Activated naive CD4-positive, alpha-beta T cell treated with anti-CD3 and anti-CD28 coated beads for 36 hours (primary cell): ENCODE measurements at regions not wholly inside any gene's neighbourhood (a gene's known extent, or its start where the extent isn't known, plus 50 kb on each side); places are given as distances from the start of the nearest gene placed in this dataset.

ENCODE experiments used
- CTCF ChIA-PET: fragments of 350-600 bp; sonication (Branson Sonifier 250); formaldehyde crosslinking; loops from one replicate; lab custom pipeline; 2021; ENCODE audit warnings: antibody characterized with exemption; lab: Charles Lee
- DNase-seq: peaks from one replicate; pipeline ENCODE4 v3.0.0-alpha.2; 2020
- H3K27ac Mint-ChIP-seq: one replicate; pipeline ENCODE4 v1.8.0; 2021; ENCODE audit warnings: mild to moderate bottlenecking, mixed read lengths
- H3K27me3 Mint-ChIP-seq: one replicate; pipeline ENCODE4 v1.8.0; 2021; ENCODE audit warnings: low read depth, mixed read lengths
- H3K36me3 Mint-ChIP-seq: one replicate; pipeline ENCODE4 v1.8.0; 2021; ENCODE audit warnings: low read depth, mixed read lengths
- H3K4me1 Mint-ChIP-seq: one replicate; pipeline ENCODE4 v1.8.0; 2021; ENCODE audit warnings: low read depth, mixed read lengths
- H3K4me3 Mint-ChIP-seq: one replicate; pipeline ENCODE4 v1.8.0; 2021; ENCODE audit warnings: mild to moderate bottlenecking, moderate library complexity, mixed read lengths
- H3K9me3 Mint-ChIP-seq: one replicate; pipeline ENCODE4 v1.8.0; 2021; ENCODE audit warnings: mixed read lengths
- intact Hi-C: fragments of 100-400 bp; cut with micrococcal nuclease; formaldehyde crosslinking; loops from one replicate; pipeline ENCODE4 v1.15.1; 2023

GRCh38 chr20:57030611-57031600 lies 235.5 kb downstream of the BMP7 start:
- H3K4me1 Mint-ChIP-seq: no peaks in the 10 kb centered on the region
- H3K9me3 Mint-ChIP-seq: no peaks in the 10 kb centered on the region
- H3K4me3 Mint-ChIP-seq: no peak overlapping the region
- CTCF ChIA-PET: no interaction called here
- H3K27me3 Mint-ChIP-seq: peaks cover 28% of the 10 kb centered on the region
- intact Hi-C loops: no loop called here
- no peaks in the 10 kb centered on the region for H3K36me3 Mint-ChIP-seq
- DNase-seq: no peak
- H3K27ac Mint-ChIP-seq: no peak overlapping the region

GRCh38 chr20:57031867-57032355 lies 234.5 kb downstream of the BMP7 start:
- DNase-seq: no peak
- H3K9me3 Mint-ChIP-seq: no peaks in the 10 kb centered on the region
- no peaks in the 10 kb centered on the region for H3K36me3 Mint-ChIP-seq
- intact Hi-C loops: no loop called here
- H3K27ac Mint-ChIP-seq: no peak overlapping the region
- H3K27me3 Mint-ChIP-seq: peaks cover 38% of the 10 kb centered on the region
- CTCF ChIA-PET: no interaction called here
- no peaks in the 10 kb centered on the region for H3K4me1 Mint-ChIP-seq
- H3K4me3 Mint-ChIP-seq: no peak overlapping the region

- Mint-ChIP-seq H3K4me3 (no peak overlapping the region), H3K36me3 (no peaks in the 10 kb centered on the region), H3K9me3 (no peaks in the 10 kb centered on the region), H3K27me3 (peaks cover 39% of the 10 kb centered on the region), H3K4me1 (no peaks in the 10 kb centered on the region), H3K27ac (no peak overlapping the region)
- CTCF ChIA-PET: no interaction called here
- intact Hi-C loops: no loop called here
- no peak for DNase-seq
Observed at GRCh38 chr20:57032847-57033246, 233.6 kb downstream of the BMP7 start.

GRCh38 chr20:57034001-57034400 lies 232.4 kb downstream of the BMP7 start:
- Mint-ChIP-seq H3K27me3 (peaks cover 36% of the 10 kb centered on the region), H3K36me3 (no peaks in the 10 kb centered on the region), H3K4me3 (no peak overlapping the region), H3K9me3 (no peaks in the 10 kb centered on the region), H3K27ac (no peak overlapping the region), H3K4me1 (no peaks in the 10 kb centered on the region)
- intact Hi-C loops: no loop called here
- CTCF ChIA-PET: no interaction called here
- no peak for DNase-seq

GRCh38 chr20:57037689-57038088 lies 228.8 kb downstream of the BMP7 start:
- no peaks in the 10 kb centered on the region for H3K4me1 Mint-ChIP-seq
- DNase-seq: no peak
- no peaks in the 10 kb centered on the region for H3K9me3 Mint-ChIP-seq
- H3K36me3 Mint-ChIP-seq: no peaks in the 10 kb centered on the region
- H3K27ac Mint-ChIP-seq: no peak overlapping the region
- H3K4me3 Mint-ChIP-seq: no peak overlapping the region
- CTCF ChIA-PET: no interaction called here
- intact Hi-C loops: no loop called here
- peaks cover 26% of the 10 kb centered on the region for H3K27me3 Mint-ChIP-seq

- no peak overlapping the region for H3K27ac Mint-ChIP-seq
- DNase-seq: no peak
- CTCF ChIA-PET: no interaction called here
- H3K4me1 Mint-ChIP-seq: no peaks in the 10 kb centered on the region
- intact Hi-C loops: no loop called here
- H3K27me3 Mint-ChIP-seq: peaks cover 22% of the 10 kb centered on the region
- H3K4me3 Mint-ChIP-seq: no peak overlapping the region
- no peaks in the 10 kb centered on the region for H3K36me3 Mint-ChIP-seq
- no peaks in the 10 kb centered on the region for H3K9me3 Mint-ChIP-seq
Observed at GRCh38 chr20:57038608-57039440, 227.6 kb downstream of the BMP7 start.

- intact Hi-C loops: no loop called here
- no peaks in the 10 kb centered on the region for H3K9me3 Mint-ChIP-seq
- no peak for DNase-seq
- H3K4me3 Mint-ChIP-seq: no peak overlapping the region
- H3K4me1 Mint-ChIP-seq: no peaks in the 10 kb centered on the region
- peaks cover 17% of the 10 kb centered on the region for H3K27me3 Mint-ChIP-seq
- no peaks in the 10 kb centered on the region for H3K36me3 Mint-ChIP-seq
- no peak overlapping the region for H3K27ac Mint-ChIP-seq
- CTCF ChIA-PET: no interaction called here
Observed at GRCh38 chr20:57040466-57040865, 226.0 kb downstream of the BMP7 start.

- Mint-ChIP-seq H3K9me3 (no peaks in the 10 kb centered on the region), H3K4me3 (no peak overlapping the region), H3K27ac (no peak overlapping the region), H3K36me3 (no peaks in the 10 kb centered on the region), H3K4me1 (no peaks in the 10 kb centered on the region), H3K27me3 (peaks cover 15% of the 10 kb centered on the region)
- DNase-seq: no peak
- intact Hi-C loops: no loop called here
- CTCF ChIA-PET: no interaction called here
Observed at GRCh38 chr20:57040924-57041323, 225.5 kb downstream of the BMP7 start.

GRCh38 chr20:57043091-57043490 lies 223.3 kb downstream of the BMP7 start:
- Mint-ChIP-seq H3K36me3 (no peaks in the 10 kb centered on the region), H3K4me1 (no peaks in the 10 kb centered on the region), H3K9me3 (no peaks in the 10 kb centered on the region), H3K27me3 (peaks cover 9% of the 10 kb centered on the region), H3K4me3 (no peak overlapping the region), H3K27ac (no peak overlapping the region)
- intact Hi-C loops: no loop called here
- DNase-seq: no peak
- CTCF ChIA-PET: no interaction called here

- no peaks in the 10 kb centered on the region for H3K4me1 Mint-ChIP-seq
- no peaks in the 10 kb centered on the region for H3K36me3 Mint-ChIP-seq
- no peak overlapping the region for H3K4me3 Mint-ChIP-seq
- no peaks in the 10 kb centered on the region for H3K9me3 Mint-ChIP-seq
- CTCF ChIA-PET: no interaction called here
- intact Hi-C loops: no loop called here
- peaks cover 9% of the 10 kb centered on the region for H3K27me3 Mint-ChIP-seq
- no peak overlapping the region for H3K27ac Mint-ChIP-seq
- DNase-seq: no peak
Observed at GRCh38 chr20:57043669-57044268, 222.7 kb downstream of the BMP7 start.

GRCh38 chr20:57047281-57048026 lies 219.0 kb downstream of the BMP7 start:
- H3K9me3 Mint-ChIP-seq: no peaks in the 10 kb centered on the region
- CTCF ChIA-PET: no interaction called here
- no peak for DNase-seq
- no peak overlapping the region for H3K27ac Mint-ChIP-seq
- H3K27me3 Mint-ChIP-seq: peaks cover 5% of the 10 kb centered on the region
- H3K4me3 Mint-ChIP-seq: no peak overlapping the region
- intact Hi-C loops: loop anchor here (1.0 kb wide), 1 partner anchor 497 kb away; no protein-coding TSS in a partner anchor
- H3K36me3 Mint-ChIP-seq: no peaks in the 10 kb centered on the region
- H3K4me1 Mint-ChIP-seq: no peaks in the 10 kb centered on the region
